HEK293 (cell line): ENCODE measurements at regions not wholly inside any gene's neighbourhood (a gene's known extent, or its start where the extent isn't known, plus 50 kb on each side); places are given as distances from the start of the nearest gene placed in this dataset.

ENCODE experiments used
- BCL11B ChIP-seq: fragments of 450-650 bp; formaldehyde crosslinking; IDR thresholded peaks from 2 replicates; pipeline ENCODE4 v1.5.1; 2016; ENCODE audit warnings: low read depth, missing biosample characterization, missing genetic modification characterization
- KLF10 ChIP-seq: fragments of 450-650 bp; IDR thresholded peaks from 2 replicates; pipeline ENCODE4 v1.5.1; 2018; ENCODE audit warnings: missing biosample characterization, mild to moderate bottlenecking, missing genetic modification characterization
- KLF17 ChIP-seq: fragments of 450-650 bp; formaldehyde crosslinking; IDR thresholded peaks from 2 replicates; pipeline ENCODE4 v1.5.1; 2016; ENCODE audit warnings: missing biosample characterization, missing genetic modification characterization
- PBX3 ChIP-seq: sonication (generic); formaldehyde crosslinking; IDR thresholded peaks from 2 replicates; pipeline ENCODE4 v1.8.1; 2022; ENCODE audit warnings: mild to moderate bottlenecking, moderate library complexity, missing genetic modification reagents
- ZNF10 ChIP-seq: fragments of 450-650 bp; formaldehyde crosslinking; IDR thresholded peaks from 2 replicates; pipeline ENCODE4 v1.5.1; 2017; ENCODE audit warnings: missing biosample characterization, missing genetic modification characterization
- ZSCAN18 ChIP-seq: fragments of 450-650 bp; formaldehyde crosslinking; IDR thresholded peaks from 2 replicates; pipeline ENCODE4 v1.5.1; 2016; ENCODE audit warnings: missing biosample characterization, missing genetic modification characterization
- TF ChIP-seq, protein P1 (sequence below): fragments of 450-650 bp; formaldehyde crosslinking; IDR thresholded peaks from 2 replicates; pipeline ENCODE4 v1.5.1; 2016; ENCODE audit warnings: missing biosample characterization, missing genetic modification characterization
- TF ChIP-seq, protein P2 (sequence below): fragments of 450-650 bp; formaldehyde crosslinking; IDR thresholded peaks from 2 replicates; pipeline ENCODE4 v1.5.1; 2016; ENCODE audit warnings: missing biosample characterization, missing genetic modification characterization
- TF ChIP-seq, protein P3 (sequence below): fragments of 450-650 bp; formaldehyde crosslinking; IDR thresholded peaks from 2 replicates; pipeline ENCODE4 v1.5.1; 2016; ENCODE audit warnings: missing biosample characterization, missing genetic modification characterization

DNA sequence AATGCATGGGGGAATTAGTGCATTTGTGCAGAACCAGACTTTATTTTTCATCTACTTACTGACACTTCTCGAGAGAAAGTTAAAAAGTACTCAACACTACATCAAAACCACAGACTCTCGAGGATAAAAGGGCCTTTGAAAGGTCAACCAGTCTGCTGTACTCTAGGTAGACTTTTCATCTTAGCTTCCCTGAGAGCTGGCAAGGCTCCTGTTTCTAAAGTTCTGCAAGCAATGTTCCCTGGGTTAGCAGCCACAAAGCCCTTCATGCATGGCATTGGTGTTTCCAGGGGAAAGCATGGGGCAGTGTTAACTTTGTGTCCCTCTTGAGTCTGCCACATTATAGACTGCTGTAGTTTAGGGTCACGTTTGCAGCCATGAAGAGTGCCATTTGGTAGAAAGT, 106.4 kb upstream of the PFN2 start:
- TF ChIP-seq, protein P1, sequence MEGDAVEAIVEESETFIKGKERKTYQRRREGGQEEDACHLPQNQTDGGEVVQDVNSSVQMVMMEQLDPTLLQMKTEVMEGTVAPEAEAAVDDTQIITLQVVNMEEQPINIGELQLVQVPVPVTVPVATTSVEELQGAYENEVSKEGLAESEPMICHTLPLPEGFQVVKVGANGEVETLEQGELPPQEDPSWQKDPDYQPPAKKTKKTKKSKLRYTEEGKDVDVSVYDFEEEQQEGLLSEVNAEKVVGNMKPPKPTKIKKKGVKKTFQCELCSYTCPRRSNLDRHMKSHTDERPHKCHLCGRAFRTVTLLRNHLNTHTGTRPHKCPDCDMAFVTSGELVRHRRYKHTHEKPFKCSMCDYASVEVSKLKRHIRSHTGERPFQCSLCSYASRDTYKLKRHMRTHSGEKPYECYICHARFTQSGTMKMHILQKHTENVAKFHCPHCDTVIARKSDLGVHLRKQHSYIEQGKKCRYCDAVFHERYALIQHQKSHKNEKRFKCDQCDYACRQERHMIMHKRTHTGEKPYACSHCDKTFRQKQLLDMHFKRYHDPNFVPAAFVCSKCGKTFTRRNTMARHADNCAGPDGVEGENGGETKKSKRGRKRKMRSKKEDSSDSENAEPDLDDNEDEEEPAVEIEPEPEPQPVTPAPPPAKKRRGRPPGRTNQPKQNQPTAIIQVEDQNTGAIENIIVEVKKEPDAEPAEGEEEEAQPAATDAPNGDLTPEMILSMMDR (tag by site-specific recombination) = no peak
- no peak for TF ChIP-seq BCL11B (tag by site-specific recombination)
- TF ChIP-seq ZSCAN18 (tag by site-specific recombination) = no peak
- TF ChIP-seq, protein P2, sequence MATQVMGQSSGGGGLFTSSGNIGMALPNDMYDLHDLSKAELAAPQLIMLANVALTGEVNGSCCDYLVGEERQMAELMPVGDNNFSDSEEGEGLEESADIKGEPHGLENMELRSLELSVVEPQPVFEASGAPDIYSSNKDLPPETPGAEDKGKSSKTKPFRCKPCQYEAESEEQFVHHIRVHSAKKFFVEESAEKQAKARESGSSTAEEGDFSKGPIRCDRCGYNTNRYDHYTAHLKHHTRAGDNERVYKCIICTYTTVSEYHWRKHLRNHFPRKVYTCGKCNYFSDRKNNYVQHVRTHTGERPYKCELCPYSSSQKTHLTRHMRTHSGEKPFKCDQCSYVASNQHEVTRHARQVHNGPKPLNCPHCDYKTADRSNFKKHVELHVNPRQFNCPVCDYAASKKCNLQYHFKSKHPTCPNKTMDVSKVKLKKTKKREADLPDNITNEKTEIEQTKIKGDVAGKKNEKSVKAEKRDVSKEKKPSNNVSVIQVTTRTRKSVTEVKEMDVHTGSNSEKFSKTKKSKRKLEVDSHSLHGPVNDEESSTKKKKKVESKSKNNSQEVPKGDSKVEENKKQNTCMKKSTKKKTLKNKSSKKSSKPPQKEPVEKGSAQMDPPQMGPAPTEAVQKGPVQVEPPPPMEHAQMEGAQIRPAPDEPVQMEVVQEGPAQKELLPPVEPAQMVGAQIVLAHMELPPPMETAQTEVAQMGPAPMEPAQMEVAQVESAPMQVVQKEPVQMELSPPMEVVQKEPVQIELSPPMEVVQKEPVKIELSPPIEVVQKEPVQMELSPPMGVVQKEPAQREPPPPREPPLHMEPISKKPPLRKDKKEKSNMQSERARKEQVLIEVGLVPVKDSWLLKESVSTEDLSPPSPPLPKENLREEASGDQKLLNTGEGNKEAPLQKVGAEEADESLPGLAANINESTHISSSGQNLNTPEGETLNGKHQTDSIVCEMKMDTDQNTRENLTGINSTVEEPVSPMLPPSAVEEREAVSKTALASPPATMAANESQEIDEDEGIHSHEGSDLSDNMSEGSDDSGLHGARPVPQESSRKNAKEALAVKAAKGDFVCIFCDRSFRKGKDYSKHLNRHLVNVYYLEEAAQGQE (tag by site-specific recombination) = no peak
- no peak for TF ChIP-seq PBX3 (CRISPR knock-in tag)
- TF ChIP-seq KLF17 = no peak
- no peak for TF ChIP-seq KLF10
- no peak for TF ChIP-seq ZNF10 (tag by site-specific recombination)
- TF ChIP-seq, protein P3, sequence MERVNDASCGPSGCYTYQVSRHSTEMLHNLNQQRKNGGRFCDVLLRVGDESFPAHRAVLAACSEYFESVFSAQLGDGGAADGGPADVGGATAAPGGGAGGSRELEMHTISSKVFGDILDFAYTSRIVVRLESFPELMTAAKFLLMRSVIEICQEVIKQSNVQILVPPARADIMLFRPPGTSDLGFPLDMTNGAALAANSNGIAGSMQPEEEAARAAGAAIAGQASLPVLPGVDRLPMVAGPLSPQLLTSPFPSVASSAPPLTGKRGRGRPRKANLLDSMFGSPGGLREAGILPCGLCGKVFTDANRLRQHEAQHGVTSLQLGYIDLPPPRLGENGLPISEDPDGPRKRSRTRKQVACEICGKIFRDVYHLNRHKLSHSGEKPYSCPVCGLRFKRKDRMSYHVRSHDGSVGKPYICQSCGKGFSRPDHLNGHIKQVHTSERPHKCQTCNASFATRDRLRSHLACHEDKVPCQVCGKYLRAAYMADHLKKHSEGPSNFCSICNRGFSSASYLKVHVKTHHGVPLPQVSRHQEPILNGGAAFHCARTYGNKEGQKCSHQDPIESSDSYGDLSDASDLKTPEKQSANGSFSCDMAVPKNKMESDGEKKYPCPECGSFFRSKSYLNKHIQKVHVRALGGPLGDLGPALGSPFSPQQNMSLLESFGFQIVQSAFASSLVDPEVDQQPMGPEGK (tag by site-specific recombination) = no peak
